HG03469 (cell line): ENCODE measurements at regions not wholly inside any gene's neighbourhood (a gene's known extent, or its start where the extent isn't known, plus 50 kb on each side); places are given as distances from the start of the nearest gene placed in this dataset.
"Not testable (repeated sequence)": the region's sequence is repeated elsewhere in the genome, so short reads cannot be mapped to it uniquely, and the experiment has no call there.

Experiments used
- ATAC-seq: cut with Tn5 transposase; IDR thresholded peaks from one replicate; pipeline ENCODE4 v1.9.1; 2021; ENCODE audit warnings: mild to moderate bottlenecking, moderate library complexity, moderate number of reproducible peaks; ENCODE audit not compliant: unreplicated experiment

DNA sequence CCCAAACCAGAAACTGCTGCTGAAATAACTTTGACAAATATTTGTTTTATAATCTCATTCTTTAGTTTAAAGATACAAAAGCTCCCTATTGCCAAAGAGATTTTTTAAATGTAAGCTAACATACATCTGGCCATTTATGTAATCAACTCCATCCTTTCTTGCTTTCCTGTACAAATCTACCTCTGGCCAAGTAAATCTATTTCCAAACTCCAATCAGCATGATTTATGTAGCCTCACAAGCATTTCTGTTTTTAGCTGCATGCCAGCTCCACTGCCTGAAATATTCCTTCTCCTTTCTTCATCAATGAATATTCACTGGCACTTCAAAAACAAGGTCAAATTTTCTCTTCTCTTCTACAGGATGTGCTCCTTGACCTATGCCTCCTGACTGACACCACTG is 80.0 kb downstream of the SHOX2 start:
- ATAC-seq = no peak

DNA sequence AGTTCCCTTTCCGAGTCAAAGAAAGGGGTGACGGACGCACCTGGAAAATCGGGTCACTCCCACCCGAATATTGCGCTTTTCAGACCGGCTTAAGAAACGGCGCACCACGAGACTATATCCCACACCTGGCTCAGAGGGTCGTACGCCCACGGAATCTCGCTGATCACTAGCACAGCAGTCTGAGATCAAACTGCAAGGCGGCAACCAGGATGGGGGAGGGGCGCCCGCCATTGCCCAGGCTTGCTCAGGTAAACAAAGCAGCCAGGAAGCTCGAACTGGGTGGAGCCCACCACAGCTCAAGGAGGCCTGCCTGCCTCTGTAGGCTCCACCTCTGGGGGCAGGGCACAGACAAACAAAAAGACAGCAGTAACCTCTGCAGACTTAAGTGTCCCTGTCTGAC is 86.3 kb downstream of the SHOX2 start:
- ATAC-seq = not testable (repeated sequence)

DNA sequence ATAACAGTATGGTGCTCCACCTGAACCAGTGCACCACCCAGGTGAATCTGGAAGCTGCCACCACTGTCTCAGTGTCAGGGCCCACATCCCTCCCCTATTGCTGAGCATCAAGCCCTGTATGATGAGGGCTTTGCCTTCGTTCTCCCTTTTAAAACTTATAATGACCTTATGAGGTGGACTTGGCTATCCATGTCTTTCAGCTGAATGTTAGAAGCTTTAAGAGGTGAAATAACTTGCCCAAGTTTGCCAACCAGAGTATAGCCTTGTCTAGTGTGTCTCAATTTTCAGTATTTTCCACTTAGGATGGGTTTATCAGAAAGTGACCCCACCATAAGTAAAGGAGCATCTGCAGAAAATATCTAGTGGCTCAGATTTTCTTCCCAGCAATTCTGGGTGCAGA is 87.8 kb downstream of the SHOX2 start:
- no peak for ATAC-seq

DNA sequence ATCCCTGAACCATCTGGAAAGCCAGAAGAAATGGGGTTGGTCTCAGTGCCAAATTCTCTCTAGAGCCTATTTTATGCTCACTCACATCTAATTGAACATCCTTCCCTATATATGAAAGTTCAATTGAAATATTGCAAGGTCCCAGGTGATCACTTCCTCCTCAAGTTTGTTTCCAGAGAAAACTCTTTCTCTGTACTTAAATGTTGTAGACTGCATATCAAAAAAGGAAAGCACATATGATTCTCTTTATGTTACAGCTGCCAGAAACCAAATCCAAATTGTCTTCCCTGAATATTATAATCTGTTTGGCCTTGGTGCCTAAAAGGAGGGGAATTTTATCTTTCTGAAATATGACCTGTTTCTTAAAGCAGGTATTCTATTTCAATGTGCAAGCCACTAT is 93.3 kb downstream of the SHOX2 start:
- no peak for ATAC-seq

DNA sequence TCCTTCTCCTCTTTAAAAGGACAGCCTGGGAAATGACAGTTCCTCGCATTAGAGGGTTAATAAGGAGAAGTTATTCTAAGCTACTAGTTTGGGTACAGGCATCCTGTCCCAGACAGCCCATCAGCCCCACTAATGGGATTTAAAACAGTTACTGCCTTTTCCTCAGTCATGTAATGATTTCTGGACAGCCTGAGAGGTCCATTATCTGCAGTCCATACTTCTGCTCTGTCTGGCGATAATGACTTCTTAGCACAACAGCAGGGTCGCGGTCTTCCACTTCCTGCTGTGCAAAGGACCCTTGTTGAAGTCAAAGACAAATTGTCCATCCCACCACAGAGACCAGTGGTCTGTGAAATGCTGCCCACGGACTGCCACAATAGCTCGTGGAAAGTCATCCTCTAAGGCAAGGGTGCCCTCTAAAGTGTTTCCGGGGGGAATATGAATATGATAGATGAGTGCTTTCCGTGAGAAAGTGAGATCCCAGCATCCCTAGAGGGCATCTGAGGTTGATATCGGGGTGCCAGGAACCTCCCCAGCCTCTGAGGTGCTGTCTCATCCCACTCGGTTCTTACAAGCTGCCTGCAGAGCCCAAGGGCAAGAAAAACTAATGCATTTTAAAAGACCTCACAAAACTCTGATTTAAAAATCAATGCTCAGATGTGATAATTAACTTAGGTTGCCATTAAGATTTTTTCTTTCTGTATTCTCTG is 100.7 kb downstream of the SHOX2 start:
- no peak for ATAC-seq

DNA sequence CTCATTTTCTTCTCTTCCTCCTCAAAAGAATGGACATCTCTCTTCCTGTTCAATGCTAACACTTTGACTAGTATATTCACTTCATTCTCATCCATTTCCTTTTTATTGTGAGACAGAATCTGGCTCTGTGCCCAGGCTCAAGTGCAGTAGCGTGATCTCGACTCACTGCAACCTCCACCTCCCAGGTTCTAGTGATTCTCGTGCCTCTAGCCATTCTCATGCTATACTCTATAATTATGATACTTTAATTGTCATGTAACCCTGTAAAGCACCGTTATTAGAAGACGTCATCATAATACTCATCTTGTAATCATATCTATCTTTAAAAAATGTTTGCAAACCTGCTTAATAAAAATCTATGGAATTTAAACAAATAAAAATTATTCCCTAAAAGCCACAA is 107.0 kb downstream of the SHOX2 start:
- no peak for ATAC-seq

DNA sequence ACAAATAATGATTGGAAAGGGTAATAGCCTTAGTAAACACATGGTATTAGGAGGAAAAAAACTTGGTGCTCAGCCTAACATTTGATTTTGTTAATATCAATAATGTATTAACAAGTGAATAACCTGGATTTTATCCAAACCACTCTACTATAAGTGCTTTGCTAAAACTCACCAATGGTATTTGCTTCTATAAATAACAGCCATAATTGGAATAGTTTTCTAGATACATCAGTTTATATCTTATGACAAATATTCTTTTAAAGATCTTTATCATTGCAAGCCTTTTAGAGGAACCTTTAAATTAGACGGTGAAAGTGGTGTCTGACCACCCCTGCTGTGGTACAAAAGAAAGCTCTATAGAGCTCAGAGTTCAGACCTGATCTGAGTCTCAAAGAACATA is 123.9 kb downstream of the SHOX2 start:
- no peak for ATAC-seq

DNA sequence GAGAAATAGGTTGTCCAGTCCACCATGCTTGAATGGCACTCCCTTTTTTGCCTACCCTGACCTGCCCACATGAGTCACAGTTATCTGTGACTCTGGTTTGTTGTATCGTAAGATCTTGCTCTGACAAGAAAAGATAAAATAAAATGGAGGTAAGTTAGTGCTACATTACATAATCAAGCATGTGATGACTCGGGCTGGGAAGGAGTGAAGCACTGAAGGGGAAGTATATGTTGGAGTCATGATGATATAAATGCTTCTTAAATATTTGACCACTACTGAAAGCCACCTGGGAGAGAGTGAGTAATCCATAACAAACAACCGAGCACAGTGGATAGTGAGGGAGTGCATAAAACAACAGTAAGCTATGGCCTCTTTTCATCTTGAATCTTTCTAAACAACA is 124.4 kb downstream of the SHOX2 start:
- ATAC-seq = no peak

DNA sequence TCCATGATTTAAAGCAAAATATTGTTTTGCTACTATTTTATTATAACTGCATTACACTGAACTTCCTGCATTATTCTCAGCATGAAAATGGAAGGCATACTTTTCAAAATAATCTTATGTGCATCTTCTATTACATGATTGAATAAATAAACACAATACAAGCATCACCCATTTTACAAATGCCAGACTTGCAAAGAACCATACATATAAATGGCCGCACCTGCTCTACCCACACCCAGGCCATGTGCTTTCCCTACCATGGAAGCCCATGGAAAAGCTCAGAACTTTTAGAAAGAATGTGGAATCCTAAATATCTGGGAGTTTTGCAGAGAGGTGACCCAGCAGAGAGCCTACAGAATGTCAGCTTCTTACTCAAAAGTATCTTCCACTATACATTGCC is 127.2 kb downstream of the SHOX2 start:
- ATAC-seq = no peak

DNA sequence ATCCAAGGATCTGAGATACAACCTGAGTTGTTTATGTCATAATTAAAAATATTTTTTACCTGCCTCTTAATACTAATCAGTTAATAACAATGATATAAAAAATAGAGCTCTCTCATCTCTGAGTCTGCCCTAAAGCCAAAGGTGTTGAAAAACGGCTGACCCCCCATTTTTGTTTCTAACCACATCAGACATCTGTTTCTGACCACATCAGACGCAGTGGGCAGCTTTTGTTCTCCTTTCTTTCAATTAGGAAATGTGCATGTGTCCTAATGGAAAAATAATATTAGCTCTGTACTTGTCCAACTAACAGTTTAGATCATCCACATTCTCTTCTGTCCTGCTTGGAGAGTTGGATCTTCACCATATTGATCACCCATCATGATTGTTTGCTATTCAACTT is 144.6 kb downstream of the SHOX2 start:
- ATAC-seq = no peak

DNA sequence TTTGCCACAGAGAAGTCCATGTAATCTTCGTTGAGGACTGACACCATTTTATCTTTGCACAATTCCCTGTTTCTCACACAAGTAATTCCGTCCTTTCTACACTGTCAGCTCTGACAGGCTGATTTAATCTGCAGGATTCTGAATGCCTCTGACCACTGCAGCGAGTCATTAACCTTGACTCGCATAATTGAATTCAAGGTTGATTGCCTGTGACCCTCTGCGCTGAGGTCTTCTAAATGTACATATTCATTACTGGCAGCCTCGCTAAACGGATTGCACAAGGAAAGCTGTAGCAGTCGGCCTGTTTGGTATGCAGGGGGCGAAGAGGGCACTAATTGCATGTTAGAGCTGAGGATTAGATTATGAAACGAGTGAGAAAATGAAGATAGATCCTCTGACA is 147.8 kb downstream of the SHOX2 start:
- no peak for ATAC-seq

DNA sequence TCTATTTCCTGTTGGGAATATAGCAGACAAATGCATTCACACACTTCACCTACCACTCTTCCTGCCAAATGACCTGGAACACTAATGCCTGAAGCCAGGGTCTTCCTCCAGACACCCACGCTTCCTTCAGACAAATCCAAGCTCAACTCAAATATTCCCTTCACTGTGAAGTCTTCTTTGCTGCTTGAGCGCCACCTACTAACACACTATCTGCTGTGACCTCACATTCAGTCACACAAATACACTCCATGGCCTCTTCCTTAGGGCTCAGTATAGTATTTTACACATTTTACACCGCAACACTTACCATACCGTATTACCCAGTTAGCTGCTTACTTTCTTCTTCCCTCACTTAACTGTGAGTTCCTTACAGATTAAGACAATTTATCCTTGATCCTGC is 149.4 kb downstream of the SHOX2 start:
- ATAC-seq = no peak

DNA sequence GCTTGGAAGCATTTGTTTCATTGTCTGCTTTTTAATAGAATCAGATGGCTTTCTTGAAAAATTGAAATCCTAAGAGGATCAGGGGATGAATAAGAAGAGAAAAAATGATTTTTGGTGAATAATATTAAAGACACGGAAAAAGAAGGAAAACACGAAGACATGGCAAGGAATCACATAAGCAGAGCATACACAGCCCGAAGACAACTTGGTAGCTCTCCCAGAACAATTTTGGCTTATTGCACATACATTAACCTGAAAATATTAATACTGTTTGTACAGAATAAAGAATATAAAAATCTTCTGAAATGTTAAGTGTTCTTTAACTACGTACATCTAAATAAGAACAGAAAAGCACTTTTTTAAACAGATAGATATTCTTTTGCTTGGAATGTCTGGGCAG is 150.0 kb downstream of the SHOX2 start:
- ATAC-seq = no peak

DNA sequence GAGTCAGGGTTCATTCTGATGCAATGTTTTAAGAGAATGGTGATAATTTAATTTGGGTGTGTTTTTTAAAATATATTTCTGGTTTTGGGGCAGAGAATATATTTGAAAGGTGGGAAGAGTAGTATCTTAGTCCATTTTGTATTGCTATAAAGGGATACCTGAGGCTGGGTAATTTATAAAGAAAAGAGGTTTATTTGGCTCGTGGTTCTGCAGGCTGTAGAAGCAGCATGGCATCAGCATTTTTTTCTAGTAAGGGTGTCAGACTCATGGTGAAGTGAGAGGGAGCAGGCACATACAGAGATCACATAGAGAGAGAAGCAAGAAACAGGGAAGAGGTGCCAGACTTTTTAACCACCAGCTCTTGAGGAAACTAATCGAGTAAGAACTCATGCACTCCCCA is 152.7 kb downstream of the SHOX2 start:
- ATAC-seq = no peak

DNA sequence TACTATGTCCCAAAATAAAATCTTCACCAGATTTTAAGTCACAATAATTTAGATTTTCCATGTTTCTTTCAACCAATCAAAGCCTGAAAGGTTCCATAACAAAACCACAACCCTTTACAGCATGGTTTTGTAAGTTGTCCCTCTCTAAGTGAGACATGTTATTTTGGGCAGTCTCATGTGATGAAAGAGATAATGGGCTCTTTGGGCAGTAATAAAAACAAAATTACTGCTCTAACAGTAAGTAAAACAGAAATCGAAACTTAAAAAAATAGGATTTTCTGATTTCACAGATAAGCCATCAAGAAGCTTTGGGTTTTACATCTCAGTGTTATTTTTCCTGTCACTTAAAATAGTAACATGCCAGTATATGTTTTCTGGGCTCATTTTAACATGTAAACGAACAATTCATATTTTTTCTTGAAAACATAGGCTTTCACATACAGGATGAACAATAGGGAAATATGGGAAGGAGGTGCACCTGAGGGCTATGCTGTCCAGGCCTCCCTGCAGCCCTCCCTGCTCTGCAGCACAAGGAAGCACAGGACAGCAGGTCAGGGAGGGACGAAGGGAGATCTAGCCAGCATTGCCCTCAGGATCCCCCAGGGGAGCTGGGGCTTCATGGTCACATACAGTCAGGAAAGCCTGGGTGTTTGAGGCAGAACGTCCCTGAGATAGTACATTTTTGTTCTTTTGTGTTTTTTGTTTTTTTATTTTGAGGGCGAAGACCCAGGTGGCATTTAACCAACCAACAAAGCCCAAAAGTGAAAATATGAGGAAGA is 157.4 kb downstream of the SHOX2 start:
- ATAC-seq = no peak

DNA sequence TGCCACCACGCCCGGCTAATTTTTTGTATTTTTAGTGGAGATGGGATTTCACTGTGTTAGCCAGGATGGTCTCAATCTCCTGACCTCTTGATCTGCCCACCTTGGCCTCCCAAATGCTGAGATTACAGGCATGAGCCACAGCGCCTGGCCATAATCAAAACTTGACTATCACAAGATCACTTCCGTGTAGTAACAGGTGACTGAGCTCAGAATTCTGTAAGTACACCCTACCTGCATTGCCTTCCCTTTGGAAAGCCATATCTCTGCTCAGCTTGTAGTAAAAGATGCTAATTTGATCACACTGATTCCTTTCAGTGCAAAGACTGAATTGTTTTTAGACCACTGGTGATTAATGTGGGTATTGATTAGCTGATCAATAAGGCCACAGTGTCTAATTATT is 167.1 kb downstream of the SHOX2 start:
- ATAC-seq = no peak

DNA sequence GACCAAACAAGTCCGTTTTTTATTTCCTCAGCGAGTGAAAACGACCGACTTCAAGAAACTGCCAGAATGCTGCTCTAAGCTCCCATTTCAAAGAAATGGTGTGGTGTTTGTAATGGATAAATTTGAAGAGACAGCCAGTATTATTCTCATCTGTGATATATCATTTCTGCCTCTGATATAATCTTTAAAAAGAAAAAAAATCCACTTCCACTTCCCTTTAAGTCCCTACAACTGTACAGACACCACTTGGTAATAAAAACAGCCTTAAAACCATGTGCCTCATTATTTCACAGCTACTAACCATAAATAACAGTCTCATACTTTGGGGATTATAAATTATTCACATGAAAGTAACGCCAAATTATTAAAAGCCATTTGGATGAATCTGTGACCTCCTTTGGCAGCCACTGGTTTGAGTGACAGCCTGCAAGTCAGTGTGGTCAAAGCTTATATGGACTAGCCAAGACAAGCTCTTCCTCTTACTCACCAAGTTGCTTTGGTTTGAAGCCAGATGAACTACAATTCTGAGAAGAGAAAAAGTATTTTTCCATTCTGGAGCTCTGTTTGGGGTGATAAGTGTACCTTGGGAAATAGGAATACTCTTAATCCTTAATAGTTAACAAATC is 168.0 kb downstream of the SHOX2 start:
- no peak for ATAC-seq

DNA sequence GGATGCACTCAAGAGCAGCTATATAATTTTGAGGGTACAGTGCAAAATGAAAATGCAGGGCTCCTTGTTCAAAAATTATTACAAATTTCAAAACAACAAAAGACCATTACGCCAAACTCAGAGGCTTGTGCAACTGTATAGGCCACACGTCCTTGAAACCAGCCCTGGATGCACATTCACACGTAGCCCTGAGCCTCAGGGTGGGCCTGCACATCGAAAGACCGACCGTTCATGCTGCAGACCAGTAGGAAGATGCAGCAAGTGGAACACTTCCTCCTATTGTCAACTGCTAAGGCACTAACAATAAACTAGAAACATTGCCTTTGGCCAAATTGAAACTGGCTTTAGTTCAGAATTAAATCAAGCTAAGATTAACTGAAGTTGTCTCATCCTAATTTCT is 174.7 kb downstream of the SHOX2 start:
- ATAC-seq = no peak

DNA sequence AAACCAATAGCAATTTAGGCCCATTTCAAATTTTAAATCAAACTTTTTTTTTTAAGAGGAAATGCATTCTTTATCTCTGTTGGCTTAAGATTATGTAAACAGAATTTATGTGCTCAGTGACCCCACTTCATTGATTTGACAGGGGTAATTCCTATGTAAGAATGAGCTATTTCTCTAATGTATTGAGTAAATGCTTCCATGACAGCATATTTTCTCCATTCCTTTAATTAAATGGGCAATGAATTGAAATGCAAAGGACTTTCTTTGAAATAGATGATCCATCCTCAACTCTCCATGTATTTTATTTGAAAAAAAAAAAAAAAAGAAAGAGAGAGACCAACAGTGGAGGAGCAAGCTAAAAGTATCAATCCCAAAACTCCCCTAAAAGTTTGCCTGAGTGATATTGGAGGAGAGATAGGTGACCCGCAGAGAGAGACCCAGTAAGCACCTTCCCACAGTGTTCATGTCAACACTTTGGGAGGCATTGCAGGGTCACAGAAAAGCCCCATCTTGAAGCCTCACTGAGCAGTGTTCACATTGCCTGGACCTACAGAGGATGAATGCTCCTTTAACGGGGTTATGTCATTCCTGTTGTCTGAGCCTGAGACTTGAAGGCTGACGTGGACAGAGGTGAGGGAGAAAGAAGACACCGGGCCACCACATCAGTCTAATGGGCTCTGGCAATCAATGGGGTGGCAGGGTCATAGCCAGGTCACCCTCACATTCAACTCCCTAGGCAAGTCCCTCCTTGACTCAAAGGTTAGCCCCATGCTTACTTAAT is 176.0 kb downstream of the SHOX2 start:
- ATAC-seq = no peak

DNA sequence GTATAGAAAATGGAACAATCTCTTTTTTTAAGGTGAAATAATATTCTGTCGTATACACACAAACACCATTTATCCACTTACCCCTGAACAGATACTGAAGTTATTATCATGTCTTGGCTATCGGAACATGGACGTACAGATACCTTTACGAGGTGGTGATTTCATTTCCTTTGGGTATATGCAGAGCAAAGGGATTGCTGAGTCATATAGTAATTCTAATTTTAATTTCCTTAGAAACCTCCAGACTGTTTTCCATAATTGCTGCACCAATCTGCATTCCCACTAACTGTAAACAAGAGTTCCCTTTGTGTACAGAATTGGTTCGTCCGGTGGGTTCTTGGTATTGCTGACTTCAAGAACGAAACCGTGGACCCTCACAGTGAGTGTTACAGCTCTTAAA is 179.4 kb downstream of the SHOX2 start:
- no peak for ATAC-seq

DNA sequence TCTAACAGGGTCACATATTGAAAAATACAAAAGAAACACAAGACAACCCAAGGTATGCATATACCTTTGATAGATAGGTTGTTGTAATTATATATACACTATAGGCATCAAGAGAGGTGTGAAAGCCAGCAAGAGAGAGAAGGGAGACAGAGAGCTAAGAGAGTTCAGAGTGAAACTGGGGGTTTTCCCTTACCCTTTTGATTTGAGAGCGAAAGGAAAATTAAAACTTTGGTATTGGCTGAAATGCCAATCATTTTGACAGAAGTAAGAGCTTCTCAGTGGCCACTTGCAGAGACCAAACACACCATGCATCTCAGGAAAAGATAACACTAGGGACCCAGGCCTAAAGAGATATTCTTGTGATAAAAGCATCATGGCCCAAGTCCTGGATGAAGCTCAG is 183.6 kb downstream of the SHOX2 start:
- ATAC-seq = peak; percentile 55
